ENCODE measurements at regions not wholly inside any gene's neighbourhood (a gene's known extent, or its start where the extent isn't known, plus 50 kb on each side); places are given as distances from the start of the nearest gene placed in this dataset.

GRCh38 chr20:18992418-18992817 lies 178.8 kb downstream of the SCP2D1 start:
- H3K4me3 Mint-ChIP-seq = no peak overlapping the region
- H3K27me3 Mint-ChIP-seq = no peaks in the 10 kb centered on the region
- no peak overlapping the region for H3K27ac Mint-ChIP-seq
- no peaks in the 10 kb centered on the region for H3K36me3 Mint-ChIP-seq (ENCODE audit: low read depth)
- ChIA-PET POLR2A (no interaction called here), CTCF (no interaction called here)
- H3K4me1 Mint-ChIP-seq = no peaks in the 10 kb centered on the region
- DNase-seq = no peak
- peaks cover 3% of the 10 kb centered on the region for H3K9me3 Mint-ChIP-seq

DNA sequence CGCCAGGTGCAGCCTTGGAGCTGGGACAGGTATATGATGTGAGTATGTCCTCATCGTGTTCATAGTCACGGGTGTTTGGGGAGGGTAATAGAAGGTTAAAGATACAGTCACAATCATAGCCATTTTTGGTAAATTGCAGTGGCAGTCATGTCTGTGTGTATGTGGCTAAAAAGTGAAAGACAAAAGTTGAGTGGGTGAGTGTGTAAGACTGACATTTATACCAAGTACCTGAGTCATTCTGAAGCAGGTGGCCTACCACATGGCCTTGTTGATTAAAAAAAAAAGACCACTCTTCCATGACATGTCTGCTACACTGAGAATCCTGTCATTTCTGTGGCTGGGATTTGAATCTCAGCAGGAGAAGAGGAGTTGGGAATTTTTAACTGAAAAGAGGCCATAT lies 181.9 kb downstream of the SCP2D1 start:
- H3K27ac Mint-ChIP-seq = no peak overlapping the region
- peaks cover 3% of the 10 kb centered on the region for H3K9me3 Mint-ChIP-seq
- no peak overlapping the region for H3K4me3 Mint-ChIP-seq
- DNase-seq = no peak
- ChIA-PET CTCF (no interaction called here), POLR2A (no interaction called here)
- H3K27me3 Mint-ChIP-seq = no peaks in the 10 kb centered on the region
- H3K36me3 Mint-ChIP-seq (ENCODE audit: low read depth) = no peaks in the 10 kb centered on the region
- no peaks in the 10 kb centered on the region for H3K4me1 Mint-ChIP-seq

- POLR2A ChIA-PET = no interaction called here
- H3K27ac Mint-ChIP-seq = no peak overlapping the region
- no peaks in the 10 kb centered on the region for H3K4me1 Mint-ChIP-seq
- H3K4me3 Mint-ChIP-seq = no peak overlapping the region
- no peaks in the 10 kb centered on the region for H3K27me3 Mint-ChIP-seq
- DNase-seq = no peak
- CTCF ChIA-PET = no interaction called here
- H3K36me3 Mint-ChIP-seq (ENCODE audit: low read depth) = no peaks in the 10 kb centered on the region
- no peaks in the 10 kb centered on the region for H3K9me3 Mint-ChIP-seq
Measured at GRCh38 chr20:18999086-18999485, 185.5 kb downstream of the SCP2D1 start.

DNA sequence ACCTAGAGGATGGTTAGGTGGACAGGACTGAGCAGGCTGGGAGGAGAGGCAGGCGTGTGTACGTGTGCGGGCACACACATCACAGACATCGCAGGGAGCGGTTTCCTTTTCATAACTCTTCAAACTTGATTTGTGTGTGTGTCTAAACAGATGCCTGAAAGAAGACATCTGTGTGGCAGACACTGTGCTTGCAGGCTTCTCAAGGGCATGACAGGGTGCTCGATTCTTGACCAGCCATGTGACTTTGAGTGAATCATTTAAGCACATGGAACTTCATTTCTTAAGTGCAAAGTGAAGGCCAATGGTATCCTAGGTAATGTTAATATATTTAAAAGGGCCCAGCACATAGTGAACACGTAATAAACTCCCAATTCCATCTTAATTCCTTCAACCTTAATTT lies 186.5 kb downstream of the SCP2D1 start:
- H3K4me3 Mint-ChIP-seq = no peak overlapping the region

GRCh38 chr20:19001177-19001576 lies 187.6 kb downstream of the SCP2D1 start:
- Mint-ChIP-seq H3K27me3 (no peaks in the 10 kb centered on the region), H3K36me3 (ENCODE audit: low read depth) (no peaks in the 10 kb centered on the region), H3K9me3 (no peaks in the 10 kb centered on the region), H3K27ac (no peak overlapping the region), H3K4me3 (no peak overlapping the region), H3K4me1 (no peaks in the 10 kb centered on the region)
- ChIA-PET CTCF (no interaction called here), POLR2A (no interaction called here)
- no peak for DNase-seq

More for the DNA sequence above, 186.5 kb downstream of the SCP2D1 start:
- Mint-ChIP-seq H3K36me3 (ENCODE audit: low read depth) (no peaks in the 10 kb centered on the region), H3K9me3 (no peaks in the 10 kb centered on the region), H3K27ac (no peak overlapping the region), H3K4me1 (no peaks in the 10 kb centered on the region), H3K27me3 (no peaks in the 10 kb centered on the region)
- ChIA-PET POLR2A (no interaction called here), CTCF (no interaction called here)
- DNase-seq = no peak

DNA sequence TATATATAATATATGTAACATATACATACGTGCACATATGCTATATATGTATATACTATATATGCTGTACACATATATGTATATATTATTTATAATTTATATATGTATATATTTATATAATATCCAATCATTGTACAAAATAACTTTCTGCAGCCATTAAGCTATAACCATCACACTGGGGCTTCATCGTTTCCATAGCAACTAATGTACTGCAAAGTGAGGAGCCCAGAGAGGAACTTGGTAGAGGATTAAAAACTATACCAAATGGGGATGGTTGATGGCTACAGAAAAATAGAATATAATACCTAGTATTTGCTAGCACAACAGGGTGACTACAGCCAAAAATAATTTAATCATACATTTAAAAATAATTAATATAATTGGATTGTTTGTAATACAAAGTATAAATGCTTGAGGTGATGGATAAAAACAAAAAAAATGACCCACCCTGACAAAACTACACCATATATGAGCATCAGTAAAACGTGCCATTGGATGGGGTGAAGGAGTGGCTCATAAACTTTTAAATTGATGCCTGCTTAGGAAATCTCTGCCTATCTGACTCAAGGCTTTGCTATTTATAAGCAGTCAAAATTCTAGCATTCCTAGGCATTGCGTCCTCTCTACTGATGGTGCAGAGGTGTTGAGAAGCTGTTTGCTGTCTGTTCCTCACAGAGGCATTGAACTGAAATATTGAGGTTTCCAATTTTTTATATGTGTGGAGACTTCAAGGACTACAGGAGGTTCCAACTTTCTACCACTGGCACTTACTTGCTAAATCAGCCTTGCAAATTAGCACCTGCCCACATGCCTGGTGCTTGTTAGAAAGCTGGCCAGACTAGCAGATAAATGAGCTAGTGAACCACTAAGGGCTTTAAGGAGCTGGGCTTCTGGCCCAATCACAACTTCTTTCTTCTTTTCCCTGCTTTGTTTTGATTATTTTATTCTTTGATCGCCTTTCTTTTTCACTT lies 190.1 kb downstream of the SCP2D1 start:
- no peaks in the 10 kb centered on the region for H3K36me3 Mint-ChIP-seq (ENCODE audit: low read depth)
- no peak for DNase-seq
- H3K4me3 Mint-ChIP-seq = no peak overlapping the region
- no peaks in the 10 kb centered on the region for H3K9me3 Mint-ChIP-seq
- CTCF ChIA-PET = no interaction called here
- H3K27me3 Mint-ChIP-seq = no peaks in the 10 kb centered on the region
- H3K27ac Mint-ChIP-seq = no peak overlapping the region
- H3K4me1 Mint-ChIP-seq = no peaks in the 10 kb centered on the region
- POLR2A ChIA-PET = no interaction called here

DNA sequence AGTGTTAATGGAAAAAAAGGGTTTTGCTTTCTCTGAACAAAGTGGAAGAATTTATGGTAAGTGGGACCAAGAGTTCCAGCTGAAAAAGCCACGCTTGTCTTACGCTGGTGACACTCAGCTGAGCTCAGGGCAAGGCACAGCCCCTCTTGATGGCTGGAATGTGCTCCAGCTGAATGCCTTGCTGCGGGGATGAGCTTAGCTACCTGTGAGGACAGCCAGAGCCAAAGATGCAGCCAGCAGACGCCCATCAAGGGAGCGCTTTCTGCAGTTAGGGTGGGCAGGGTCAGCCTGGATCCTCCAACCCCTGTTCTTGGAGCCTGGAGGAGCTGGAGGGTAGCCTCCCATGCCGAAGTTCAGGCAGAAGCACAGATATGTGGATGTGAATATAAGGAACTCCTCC lies 191.4 kb downstream of the SCP2D1 start:
- no peak overlapping the region for H3K4me3 Mint-ChIP-seq
- no peaks in the 10 kb centered on the region for H3K36me3 Mint-ChIP-seq (ENCODE audit: low read depth)
- ChIA-PET CTCF (no interaction called here), POLR2A (no interaction called here)
- H3K27ac Mint-ChIP-seq = no peak overlapping the region
- no peaks in the 10 kb centered on the region for H3K9me3 Mint-ChIP-seq
- no peaks in the 10 kb centered on the region for H3K27me3 Mint-ChIP-seq
- H3K4me1 Mint-ChIP-seq = no peaks in the 10 kb centered on the region
- no peak for DNase-seq

GRCh38 chr20:19008497-19008896 lies 194.9 kb downstream of the SCP2D1 start:
- no peak overlapping the region for H3K4me3 Mint-ChIP-seq
- no peaks in the 10 kb centered on the region for H3K27me3 Mint-ChIP-seq
- ChIA-PET POLR2A (no interaction called here), CTCF (no interaction called here)
- no peaks in the 10 kb centered on the region for H3K36me3 Mint-ChIP-seq (ENCODE audit: low read depth)
- no peaks in the 10 kb centered on the region for H3K4me1 Mint-ChIP-seq
- no peak overlapping the region for H3K27ac Mint-ChIP-seq
- no peak for DNase-seq
- no peaks in the 10 kb centered on the region for H3K9me3 Mint-ChIP-seq

- Mint-ChIP-seq H3K27me3 (no peaks in the 10 kb centered on the region), H3K4me3 (no peak overlapping the region), H3K36me3 (ENCODE audit: low read depth) (no peaks in the 10 kb centered on the region), H3K9me3 (no peaks in the 10 kb centered on the region), H3K4me1 (no peaks in the 10 kb centered on the region), H3K27ac (no peak overlapping the region)
- no peak for DNase-seq
- ChIA-PET POLR2A (no interaction called here), CTCF (no interaction called here)
Measured at GRCh38 chr20:19009081-19009688, 195.6 kb downstream of the SCP2D1 start.

DNA sequence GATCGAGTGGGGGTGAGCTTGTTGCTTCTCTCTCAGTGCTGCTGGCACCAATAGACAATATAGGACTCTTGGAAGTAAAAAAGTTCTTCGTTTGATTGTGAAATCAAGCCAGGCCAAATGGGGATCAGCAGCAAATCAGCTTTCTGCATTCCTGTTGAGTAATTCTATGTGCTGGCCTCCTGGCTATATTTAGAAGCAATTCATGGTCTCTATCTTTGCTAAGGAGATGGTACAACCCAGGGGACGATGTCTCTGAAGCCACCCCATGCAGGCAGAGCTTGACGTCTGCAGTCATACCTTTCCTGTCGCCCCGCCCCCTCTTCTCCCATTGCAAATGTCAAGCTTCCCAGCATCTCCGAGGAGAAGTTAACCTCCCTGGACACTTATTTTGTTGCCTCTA lies 199.1 kb downstream of the SCP2D1 start:
- DNase-seq = no peak
- ChIA-PET POLR2A (no interaction called here), CTCF (no interaction called here)
- H3K4me1 Mint-ChIP-seq = no peaks in the 10 kb centered on the region
- H3K36me3 Mint-ChIP-seq (ENCODE audit: low read depth) = no peaks in the 10 kb centered on the region
- H3K9me3 Mint-ChIP-seq = no peaks in the 10 kb centered on the region
- no peaks in the 10 kb centered on the region for H3K27me3 Mint-ChIP-seq
- no peak overlapping the region for H3K27ac Mint-ChIP-seq
- no peak overlapping the region for H3K4me3 Mint-ChIP-seq

GRCh38 chr20:19013907-19014306 lies 198.5 kb upstream of the SLC24A3 start:
- POLR2A ChIA-PET = no interaction called here
- H3K4me1 Mint-ChIP-seq = no peaks in the 10 kb centered on the region
- CTCF ChIA-PET = no interaction called here
- no peaks in the 10 kb centered on the region for H3K27me3 Mint-ChIP-seq
- H3K4me3 Mint-ChIP-seq = no peak overlapping the region
- H3K9me3 Mint-ChIP-seq = no peaks in the 10 kb centered on the region
- no peak overlapping the region for H3K27ac Mint-ChIP-seq
- H3K36me3 Mint-ChIP-seq (ENCODE audit: low read depth) = no peaks in the 10 kb centered on the region
- no peak for DNase-seq

- Mint-ChIP-seq H3K27ac (no peak overlapping the region), H3K27me3 (no peaks in the 10 kb centered on the region), H3K36me3 (ENCODE audit: low read depth) (no peaks in the 10 kb centered on the region), H3K4me3 (no peak overlapping the region), H3K4me1 (no peaks in the 10 kb centered on the region), H3K9me3 (no peaks in the 10 kb centered on the region)
- ChIA-PET CTCF (no interaction called here), POLR2A (no interaction called here)
- DNase-seq = no peak
Measured at GRCh38 chr20:19015351-19016139, 196.9 kb upstream of the SLC24A3 start.

- no peaks in the 10 kb centered on the region for H3K27me3 Mint-ChIP-seq
- no peaks in the 10 kb centered on the region for H3K4me1 Mint-ChIP-seq
- H3K4me3 Mint-ChIP-seq = no peak overlapping the region
- H3K27ac Mint-ChIP-seq = no peak overlapping the region
- POLR2A ChIA-PET = no interaction called here
- H3K9me3 Mint-ChIP-seq = no peaks in the 10 kb centered on the region
- CTCF ChIA-PET = no interaction called here
- peak; percentile 9 for DNase-seq
- H3K36me3 Mint-ChIP-seq (ENCODE audit: low read depth) = no peaks in the 10 kb centered on the region
Measured at GRCh38 chr20:19016140-19016497, 196.3 kb upstream of the SLC24A3 start.
